Activated CD4-positive, alpha-beta T cell treated with anti-CD3 and anti-CD28 coated beads, Interleukin-2, amount 50 U/mL, for 4 hours (primary cell): ENCODE measurements at regions not wholly inside any gene's neighbourhood (a gene's known extent, or its start where the extent isn't known, plus 50 kb on each side); places are given as distances from the start of the nearest gene placed in this dataset.

Experiments used
- DNase-seq, 2 experiments: peaks; one replicate each; pipeline ENCODE4 v3.0.0-alpha.2; 2020

GRCh38 chr19:13600802-13601201 lies 94.5 kb upstream of the CACNA1A start:
- DNase-seq, result no peak

- DNase-seq, result no peak
Observed at GRCh38 chr19:13600091-13600490, 93.8 kb upstream of the CACNA1A start.

- no peak for DNase-seq
Observed at GRCh38 chr19:13599681-13600080, 93.4 kb upstream of the CACNA1A start.

DNA sequence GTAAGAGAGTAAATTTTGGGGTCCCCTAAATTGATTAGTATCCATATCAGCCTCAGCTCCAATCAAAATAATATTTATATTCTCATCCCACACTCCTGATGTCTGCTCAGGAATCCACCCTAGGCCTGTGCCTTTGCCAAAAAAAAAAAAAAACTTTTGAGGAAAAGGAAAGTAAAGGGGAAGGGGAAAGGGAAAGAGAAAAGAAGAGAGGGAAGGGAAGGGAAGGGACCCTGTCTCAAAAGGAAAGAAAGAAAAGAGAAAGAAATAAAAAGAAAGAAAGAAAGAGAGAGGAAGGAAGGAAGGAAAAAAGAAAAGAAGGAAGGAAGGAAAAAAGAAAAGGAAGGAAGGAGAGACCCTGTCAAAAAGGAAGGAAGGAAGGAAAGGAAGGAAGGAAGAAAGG lies 91.8 kb upstream of the CACNA1A start:
- no peak for DNase-seq

DNA sequence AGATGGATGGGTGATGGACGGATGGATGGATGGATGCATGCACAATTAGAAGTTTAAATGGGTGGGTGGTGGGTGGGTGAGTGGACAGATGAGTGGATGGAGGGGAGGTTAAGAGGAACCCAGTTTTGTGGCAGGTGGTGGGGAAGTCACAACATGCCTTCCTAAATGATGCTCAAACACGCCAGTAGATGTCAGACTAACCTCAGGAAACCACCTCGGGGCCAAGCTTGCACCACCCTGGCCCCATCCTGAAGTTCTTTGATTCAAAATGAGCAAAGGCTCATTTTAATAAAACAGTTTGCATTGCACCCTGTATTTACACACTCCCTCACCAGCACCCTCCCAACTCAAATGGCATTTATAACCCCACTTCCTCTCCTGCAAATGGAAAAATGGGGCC lies 91.4 kb upstream of the CACNA1A start:
- DNase-seq, result peak; percentile 38

GRCh38 chr19:13588957-13589833 lies 82.9 kb upstream of the CACNA1A start:
- DNase-seq, result peak; percentile 76 to 77

DNA sequence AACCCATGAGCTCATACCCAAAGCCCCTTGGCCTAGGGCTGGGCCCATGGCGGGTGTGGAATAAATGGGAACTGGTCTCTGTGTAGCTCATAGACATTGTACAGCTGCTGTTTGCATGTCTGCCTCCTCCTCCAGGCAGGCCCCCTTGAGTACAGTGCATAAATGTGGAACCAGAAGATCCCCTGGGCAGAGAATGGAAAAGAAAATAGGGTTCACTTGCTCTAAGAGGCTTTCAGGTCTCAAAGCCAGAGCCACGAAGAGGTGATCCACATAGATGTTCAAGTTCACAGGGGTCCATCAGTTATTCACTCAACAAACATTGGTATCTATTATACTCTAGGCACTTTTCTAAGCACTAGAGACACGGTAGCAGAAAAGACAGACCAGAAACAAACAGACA lies 79.2 kb upstream of the CACNA1A start:
- DNase-seq, result no peak

DNA sequence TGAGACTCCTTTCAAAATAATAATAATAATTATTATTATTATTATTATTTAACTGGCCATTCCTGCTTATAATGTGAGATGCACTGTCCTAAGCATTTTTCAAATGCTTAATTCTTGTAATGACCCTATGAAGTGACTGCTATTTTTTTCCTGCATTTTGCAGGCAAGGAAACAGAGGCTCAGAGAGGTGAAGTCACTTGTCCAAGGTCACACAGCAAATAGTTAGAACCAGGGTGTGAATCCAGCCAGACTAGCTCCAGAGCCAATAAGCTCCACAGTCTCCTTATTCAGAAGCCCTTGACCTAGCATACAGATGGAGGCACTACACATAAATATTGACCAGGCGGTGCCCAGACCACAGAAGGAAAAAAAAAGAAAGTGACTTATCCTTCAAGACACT lies 77.5 kb upstream of the CACNA1A start:
- no peak for DNase-seq

DNA sequence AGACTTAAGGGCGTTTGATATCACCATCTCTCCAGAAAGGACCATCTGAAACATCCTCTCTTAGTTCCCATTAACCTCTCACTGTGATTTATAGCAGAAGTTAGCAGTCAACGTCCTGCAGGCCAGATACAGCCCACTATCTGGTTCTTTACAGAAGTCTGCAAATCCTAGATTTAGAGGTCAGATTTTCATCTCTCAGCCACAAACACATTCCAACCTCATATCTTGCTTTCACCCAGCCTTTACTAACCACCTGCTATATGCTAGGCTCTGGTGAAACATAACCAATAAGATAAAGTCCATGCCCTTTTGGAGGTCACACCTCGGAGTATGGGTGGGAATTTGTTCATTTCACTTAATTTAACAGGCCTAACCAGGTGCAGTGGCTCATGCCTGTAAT lies 76.8 kb upstream of the CACNA1A start:
- no peak for DNase-seq

GRCh38 chr19:13581576-13581975 lies 75.3 kb upstream of the CACNA1A start:
- DNase-seq, result no peak

GRCh38 chr19:13579388-13580060 lies 73.2 kb upstream of the CACNA1A start:
- DNase-seq, result no peak

DNA sequence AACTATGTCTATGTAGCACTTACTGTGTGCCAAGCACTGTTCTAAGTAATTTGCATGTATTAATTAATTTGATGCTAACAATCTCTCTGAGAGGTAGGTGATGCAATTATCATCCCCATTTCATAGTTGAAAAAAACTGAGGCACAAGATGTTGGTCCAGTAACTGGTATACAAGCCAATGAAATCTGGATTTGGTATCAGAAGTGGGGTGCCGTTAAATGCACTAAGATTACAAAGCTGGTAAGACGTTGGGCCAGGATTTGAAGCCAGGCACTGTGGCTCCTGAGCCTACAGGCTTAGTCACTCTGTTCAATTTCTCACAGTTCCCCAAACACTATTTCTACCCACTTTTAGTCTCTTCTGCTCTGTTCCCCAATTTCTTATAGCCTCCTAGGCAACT lies 70.4 kb upstream of the CACNA1A start:
- DNase-seq, result no peak

- no peak for DNase-seq
Observed at GRCh38 chr19:13574933-13575332, 68.7 kb upstream of the CACNA1A start.

GRCh38 chr19:13573056-13573667 lies 66.9 kb upstream of the CACNA1A start:
- no peak for DNase-seq

GRCh38 chr19:13561461-13561860 lies 55.2 kb upstream of the CACNA1A start:
- no peak for DNase-seq

GRCh38 chr19:13557756-13558398 lies 51.6 kb upstream of the CACNA1A start:
- DNase-seq, result no peak

GRCh38 chr19:13556552-13556951 lies 50.3 kb upstream of the CACNA1A start:
- no peak for DNase-seq
